T-helper 22 cell (primary cell): ENCODE measurements at regions not wholly inside any gene's neighbourhood (a gene's known extent, or its start where the extent isn't known, plus 50 kb on each side); places are given as distances from the start of the nearest gene placed in this dataset.
"Not testable (repeated sequence)": the region's sequence is repeated elsewhere in the genome, so short reads cannot be mapped to it uniquely, and the experiment has no call there.

ENCODE experiments used
- DNase-seq: peaks from one replicate; pipeline ENCODE4 v3.0.0-alpha.2; 2020; ENCODE audit warnings: low read depth

- not testable (repeated sequence) for DNase-seq
Observed at GRCh38 chr6:134425917-134426316, 108.0 kb upstream of the SGK1 start.

GRCh38 chr6:134425513-134425912 lies 107.6 kb upstream of the SGK1 start:
- no peak for DNase-seq

GRCh38 chr6:134424798-134425170 lies 106.9 kb upstream of the SGK1 start:
- no peak for DNase-seq

- no peak for DNase-seq
Observed at GRCh38 chr6:134424165-134424797, 106.4 kb upstream of the SGK1 start.

GRCh38 chr6:134422426-134423231 lies 104.7 kb upstream of the SGK1 start:
- DNase-seq, result no peak

- DNase-seq, result no peak
Observed at GRCh38 chr6:134421501-134421900, 103.6 kb upstream of the SGK1 start.

GRCh38 chr6:134420614-134421181 lies 102.8 kb upstream of the SGK1 start:
- DNase-seq, result no peak

GRCh38 chr6:134419716-134420115 lies 101.8 kb upstream of the SGK1 start:
- DNase-seq, result no peak

- no peak for DNase-seq
Observed at GRCh38 chr6:134416418-134417154, 98.7 kb upstream of the SGK1 start.

- no peak for DNase-seq
Observed at GRCh38 chr6:134415656-134416055, 97.7 kb upstream of the SGK1 start.

- no peak for DNase-seq
Observed at GRCh38 chr6:134415194-134415593, 97.3 kb upstream of the SGK1 start.

GRCh38 chr6:134414793-134415192 lies 96.9 kb upstream of the SGK1 start:
- no peak for DNase-seq

- DNase-seq, result no peak
Observed at GRCh38 chr6:134413241-134413643, 95.3 kb upstream of the SGK1 start.

- DNase-seq, result no peak
Observed at GRCh38 chr6:134410541-134410940, 92.6 kb upstream of the SGK1 start.

GRCh38 chr6:134407791-134408190 lies 89.9 kb upstream of the SGK1 start:
- DNase-seq, result no peak

- no peak for DNase-seq
Observed at GRCh38 chr6:134406311-134406710, 88.4 kb upstream of the SGK1 start.

- DNase-seq, result no peak
Observed at GRCh38 chr6:134405386-134406087, 87.6 kb upstream of the SGK1 start.

- not testable (repeated sequence) for DNase-seq
Observed at GRCh38 chr6:134403312-134403711, 85.4 kb upstream of the SGK1 start.

- no peak for DNase-seq
Observed at GRCh38 chr6:134402372-134402984, 84.6 kb upstream of the SGK1 start.

- DNase-seq, result no peak
Observed at GRCh38 chr6:134400941-134401340, 83.0 kb upstream of the SGK1 start.

GRCh38 chr6:134398453-134398852 lies 80.5 kb upstream of the SGK1 start:
- no peak for DNase-seq

- DNase-seq, result no peak
Observed at GRCh38 chr6:134397676-134398075, 79.8 kb upstream of the SGK1 start.
